ENCODE measurements at regions not wholly inside any gene's neighbourhood (a gene's known extent, or its start where the extent isn't known, plus 50 kb on each side); places are given as distances from the start of the nearest gene placed in this dataset.

DNA sequence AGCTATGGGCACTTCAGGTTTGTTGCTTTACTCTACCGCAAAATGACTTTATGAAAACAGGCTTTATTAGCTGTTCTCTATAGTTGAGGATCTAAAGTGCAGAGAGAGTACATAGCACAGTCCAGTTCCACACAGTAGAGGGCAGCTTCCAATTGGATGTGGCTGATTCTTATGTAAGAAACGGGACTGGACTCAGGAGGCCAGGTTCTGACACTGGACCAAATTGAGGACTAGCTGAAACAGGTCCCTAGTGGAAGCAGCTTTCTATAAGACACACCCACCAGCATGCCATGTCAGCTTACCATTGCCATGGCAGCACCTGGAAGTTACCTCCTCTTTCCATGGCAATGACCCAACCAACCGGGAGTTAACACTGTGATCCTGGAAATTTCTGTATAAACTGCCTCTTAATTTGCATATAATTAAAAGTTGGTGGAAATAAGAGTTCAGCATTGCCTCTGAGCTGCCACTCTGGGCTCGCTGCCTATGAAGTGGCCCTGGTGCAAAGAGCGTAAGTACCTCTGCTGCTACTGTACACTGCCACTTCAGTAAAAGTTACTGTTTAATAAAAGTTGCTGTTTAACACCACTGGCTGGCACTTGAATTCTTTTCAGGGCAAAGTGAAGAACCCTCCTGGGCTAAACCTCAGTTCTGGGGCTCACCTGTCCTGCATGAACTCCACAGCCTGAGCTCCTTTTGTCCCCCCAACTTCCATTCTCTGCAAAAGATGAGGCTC is 211.9 kb upstream of the SLC10A2 start:
- Mint-ChIP-seq H3K4me1 (ENCODE audit: low read depth) (no peaks in the 10 kb centered on the region), H3K9me3 (peaks cover 27% of the 10 kb centered on the region), H3K4me3 (no peak overlapping the region), H3K27me3 (ENCODE audit: insufficient read depth) (no peaks in the 10 kb centered on the region; the same call in none of the 2 replicates), H3K36me3 (ENCODE audit: low read depth) (no peaks in the 10 kb centered on the region), H3K27ac (no peak overlapping the region)
- TF ChIP-seq, protein P1, sequence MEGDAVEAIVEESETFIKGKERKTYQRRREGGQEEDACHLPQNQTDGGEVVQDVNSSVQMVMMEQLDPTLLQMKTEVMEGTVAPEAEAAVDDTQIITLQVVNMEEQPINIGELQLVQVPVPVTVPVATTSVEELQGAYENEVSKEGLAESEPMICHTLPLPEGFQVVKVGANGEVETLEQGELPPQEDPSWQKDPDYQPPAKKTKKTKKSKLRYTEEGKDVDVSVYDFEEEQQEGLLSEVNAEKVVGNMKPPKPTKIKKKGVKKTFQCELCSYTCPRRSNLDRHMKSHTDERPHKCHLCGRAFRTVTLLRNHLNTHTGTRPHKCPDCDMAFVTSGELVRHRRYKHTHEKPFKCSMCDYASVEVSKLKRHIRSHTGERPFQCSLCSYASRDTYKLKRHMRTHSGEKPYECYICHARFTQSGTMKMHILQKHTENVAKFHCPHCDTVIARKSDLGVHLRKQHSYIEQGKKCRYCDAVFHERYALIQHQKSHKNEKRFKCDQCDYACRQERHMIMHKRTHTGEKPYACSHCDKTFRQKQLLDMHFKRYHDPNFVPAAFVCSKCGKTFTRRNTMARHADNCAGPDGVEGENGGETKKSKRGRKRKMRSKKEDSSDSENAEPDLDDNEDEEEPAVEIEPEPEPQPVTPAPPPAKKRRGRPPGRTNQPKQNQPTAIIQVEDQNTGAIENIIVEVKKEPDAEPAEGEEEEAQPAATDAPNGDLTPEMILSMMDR (IDR thresholded peaks at IDR 0.05) = no peak
- no peak for DNase-seq

DNA sequence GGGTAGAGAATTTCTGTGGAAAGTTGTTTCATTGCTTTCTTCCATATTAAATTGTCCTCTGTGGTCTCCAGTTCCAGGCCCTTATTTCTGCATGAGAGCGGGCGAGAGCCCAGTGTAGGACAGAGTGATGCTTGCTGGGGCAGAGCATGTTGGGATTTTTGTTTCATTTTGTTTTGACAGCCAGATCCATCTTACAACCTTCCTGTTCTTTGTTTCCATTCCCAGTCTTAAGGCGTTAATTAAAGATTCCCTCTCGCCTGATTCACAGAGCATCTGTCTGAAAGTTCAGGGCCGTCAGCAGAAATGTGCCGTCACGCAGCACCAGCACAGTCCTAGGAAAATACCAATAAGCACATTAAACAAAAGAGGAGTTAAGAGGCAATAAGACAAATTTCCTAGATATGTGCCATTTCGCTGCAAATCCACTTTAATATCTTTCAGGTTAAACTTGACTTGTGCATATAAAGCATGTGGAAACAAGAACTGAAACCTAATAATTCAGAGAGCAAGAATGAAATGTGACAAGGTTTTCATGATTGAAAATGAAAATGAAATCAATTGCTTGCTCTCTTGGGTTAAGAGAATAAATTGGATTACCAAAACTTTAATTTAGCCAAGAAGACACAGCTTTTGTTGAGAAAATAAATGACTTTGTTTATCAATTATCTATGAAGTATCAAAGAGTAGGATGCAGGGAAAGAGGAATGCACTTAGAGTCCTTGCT is 210.7 kb upstream of the SLC10A2 start:
- Mint-ChIP-seq H3K4me1 (ENCODE audit: low read depth) (no peaks in the 10 kb centered on the region), H3K27me3 (ENCODE audit: insufficient read depth) (no peaks in the 10 kb centered on the region; the same call in none of the 2 replicates), H3K27ac (no peak overlapping the region), H3K9me3 (peaks cover 28% of the 10 kb centered on the region), H3K4me3 (no peak overlapping the region), H3K36me3 (ENCODE audit: low read depth) (no peaks in the 10 kb centered on the region)
- no peak for DNase-seq
- TF ChIP-seq, protein P1 (IDR thresholded peaks at IDR 0.05) = no peak

DNA sequence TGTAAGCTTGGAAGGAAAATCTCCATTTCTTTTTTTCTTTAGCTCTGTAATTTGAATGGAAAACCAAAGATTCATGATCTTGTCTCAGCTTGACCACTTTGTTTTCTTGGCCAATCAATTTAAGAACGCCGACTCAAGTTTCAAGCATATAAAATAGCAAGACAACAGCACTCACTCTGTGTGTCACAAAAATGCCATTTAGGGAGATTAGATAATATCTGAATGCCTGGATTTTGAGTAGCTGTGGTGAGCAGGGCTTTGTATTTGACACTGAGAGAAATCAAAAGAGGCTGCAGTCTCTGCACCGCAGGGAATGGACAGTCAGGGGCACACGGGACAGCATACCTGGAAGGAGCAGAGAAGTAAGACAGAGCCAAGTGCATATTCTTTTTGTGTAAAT is 209.5 kb upstream of the SLC10A2 start:
- peaks cover 31% of the 10 kb centered on the region for H3K9me3 Mint-ChIP-seq
- H3K27ac Mint-ChIP-seq = no peak overlapping the region
- no peaks in the 10 kb centered on the region for H3K4me1 Mint-ChIP-seq (ENCODE audit: low read depth)
- H3K27me3 Mint-ChIP-seq (ENCODE audit: insufficient read depth) = no peaks in the 10 kb centered on the region; the same call in 1 of the 2 replicates
- TF ChIP-seq, protein P1 (IDR thresholded peaks at IDR 0.05) = no peak
- H3K36me3 Mint-ChIP-seq (ENCODE audit: low read depth) = no peaks in the 10 kb centered on the region
- no peak for DNase-seq
- H3K4me3 Mint-ChIP-seq = no peak overlapping the region

DNA sequence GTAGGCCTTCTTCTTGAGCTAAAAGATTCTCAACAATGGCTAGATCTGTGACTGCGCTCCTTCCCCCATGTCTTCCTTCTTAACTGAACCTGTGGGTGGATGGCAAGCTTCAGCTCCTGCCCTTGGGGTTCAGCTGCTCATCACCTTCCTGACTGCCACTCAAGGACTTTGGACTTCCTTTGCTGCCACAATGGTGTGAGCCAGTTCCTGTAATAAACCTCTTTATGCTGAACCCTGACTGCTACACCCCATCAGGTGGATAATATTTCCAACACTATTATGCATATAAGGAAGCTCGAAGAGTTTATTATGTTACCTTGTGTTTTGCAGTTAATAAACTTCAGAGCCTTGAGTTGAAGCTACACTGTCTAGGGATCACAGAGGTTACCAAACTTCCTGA is 208.9 kb upstream of the SLC10A2 start:
- H3K27me3 Mint-ChIP-seq (ENCODE audit: insufficient read depth) = no peaks in the 10 kb centered on the region; the same call in 1 of the 2 replicates
- no peak for DNase-seq
- H3K36me3 Mint-ChIP-seq (ENCODE audit: low read depth) = no peaks in the 10 kb centered on the region
- TF ChIP-seq, protein P1 (IDR thresholded peaks at IDR 0.05) = no peak
- H3K27ac Mint-ChIP-seq = no peak overlapping the region
- no peaks in the 10 kb centered on the region for H3K4me1 Mint-ChIP-seq (ENCODE audit: low read depth)
- H3K9me3 Mint-ChIP-seq = peaks cover 38% of the 10 kb centered on the region
- no peak overlapping the region for H3K4me3 Mint-ChIP-seq

DNA sequence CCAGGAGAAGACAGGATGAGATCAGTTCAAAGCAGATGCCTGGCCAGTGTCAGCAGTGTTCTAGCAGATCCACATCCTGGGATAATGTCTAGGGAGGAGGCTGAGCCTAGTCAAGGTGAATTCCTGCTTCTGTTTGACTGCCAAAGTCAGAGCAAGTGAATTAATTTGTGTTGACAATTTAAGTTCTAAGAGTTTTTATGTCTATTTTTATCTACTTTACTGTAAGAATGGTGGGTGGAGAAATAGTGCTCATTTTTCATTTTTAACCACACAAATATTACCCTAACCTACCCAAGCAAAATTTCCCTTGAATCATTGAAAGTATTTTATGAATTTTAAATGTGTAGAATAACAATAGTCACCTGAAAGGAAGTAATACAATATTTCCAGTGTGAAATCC is 207.6 kb upstream of the SLC10A2 start:
- Mint-ChIP-seq H3K9me3 (peaks cover 45% of the 10 kb centered on the region), H3K4me3 (no peak overlapping the region)
- no peak for DNase-seq

More for the DNA sequence above, 207.6 kb upstream of the SLC10A2 start:
- Mint-ChIP-seq H3K27ac (no peak overlapping the region), H3K4me1 (ENCODE audit: low read depth) (no peaks in the 10 kb centered on the region), H3K27me3 (ENCODE audit: insufficient read depth) (no peaks in the 10 kb centered on the region; the same call in 1 of the 2 replicates), H3K36me3 (ENCODE audit: low read depth) (no peaks in the 10 kb centered on the region)
- TF ChIP-seq, protein P1 (IDR thresholded peaks at IDR 0.05) = no peak
